ENCODE measurements at regions not wholly inside any gene's neighbourhood (a gene's known extent, or its start where the extent isn't known, plus 50 kb on each side); places are given as distances from the start of the nearest gene placed in this dataset.

DNA sequence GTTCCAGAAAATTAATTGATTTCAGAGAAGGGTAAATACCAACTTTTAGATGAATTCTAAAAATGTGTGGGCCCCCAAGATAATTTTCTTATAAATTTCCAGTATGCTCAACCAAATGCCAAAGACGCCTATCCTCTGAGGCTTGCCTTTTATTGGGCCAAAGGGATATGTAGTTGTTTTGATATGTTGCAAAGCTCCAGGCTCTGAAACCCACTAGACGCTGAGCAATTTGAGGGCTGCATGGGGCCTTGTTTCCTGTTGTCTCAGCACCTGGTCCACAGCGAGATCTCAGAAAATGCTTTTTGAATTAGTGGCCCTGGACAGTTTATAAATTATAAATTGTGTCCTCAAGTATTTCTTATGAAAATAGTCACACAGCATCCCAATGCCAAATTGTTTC is 397.2 kb downstream of the SAMD5 start:
- DNase-seq (ENCODE audit: low read depth in 3 of 3, low spot score in 1 of 3) = no peak

DNA sequence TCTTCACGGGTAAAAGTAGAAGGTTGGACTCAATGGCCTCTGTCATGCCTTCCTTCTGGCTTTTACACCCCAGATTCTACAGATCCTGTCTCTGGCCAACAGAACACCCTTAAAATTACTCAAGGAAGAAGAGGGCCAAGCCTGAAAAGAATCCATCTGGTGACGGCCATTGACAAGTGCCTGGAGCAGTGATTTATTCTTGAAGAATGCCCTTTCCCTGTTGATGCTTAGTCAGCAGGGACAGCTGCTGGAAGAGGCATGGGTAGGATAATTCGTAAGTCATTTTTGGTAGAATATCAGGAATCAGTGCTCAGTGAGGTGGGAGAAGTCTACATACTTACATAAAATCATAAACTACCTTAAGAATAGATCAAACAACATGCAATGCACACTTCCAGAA is 397.9 kb downstream of the SAMD5 start:
- no peak for DNase-seq (ENCODE audit: low read depth in 3 of 3, low spot score in 1 of 3)

DNA sequence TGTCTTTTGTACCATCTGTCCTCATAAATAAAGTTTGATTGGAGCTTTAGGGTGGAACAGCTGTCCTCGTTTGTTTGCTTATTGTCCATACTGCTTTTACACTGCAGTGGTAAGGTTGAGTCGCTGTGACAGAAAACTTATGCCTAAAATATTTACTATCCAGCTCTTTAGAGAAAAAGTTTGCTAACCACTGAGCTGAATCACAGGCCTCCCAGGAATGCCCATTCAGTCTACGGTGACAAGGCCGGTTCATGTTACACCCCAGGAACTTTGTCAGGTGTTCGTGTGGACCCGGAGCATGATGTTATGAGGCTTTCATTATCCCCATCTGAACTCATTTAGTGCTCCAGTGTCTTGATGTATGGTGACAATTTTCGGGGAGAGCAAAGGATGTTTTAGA is 401.1 kb downstream of the SAMD5 start:
- DNase-seq (ENCODE audit: low read depth in 3 of 3, low spot score in 1 of 3) = no peak

DNA sequence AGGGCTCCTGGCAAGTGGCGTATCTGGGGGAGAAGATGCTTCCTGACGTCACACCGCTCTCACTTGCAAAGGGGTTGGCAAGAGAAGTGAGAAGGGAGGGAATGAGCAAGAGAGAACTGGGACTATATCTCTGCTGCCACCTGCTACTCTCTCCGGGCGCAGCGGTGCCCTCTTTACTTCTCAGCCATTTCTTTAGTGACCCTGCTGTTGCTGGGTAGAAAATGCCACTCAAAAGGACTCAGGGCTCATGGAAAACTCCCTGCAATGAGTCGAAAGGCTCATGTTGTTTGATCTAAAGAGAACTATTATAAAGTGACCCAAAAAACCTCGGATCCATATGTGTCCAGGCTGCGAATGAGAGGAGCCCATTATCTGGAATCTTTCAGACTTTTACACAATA is 401.8 kb downstream of the SAMD5 start:
- no peak for DNase-seq (ENCODE audit: low read depth in 3 of 3, low spot score in 1 of 3)

DNA sequence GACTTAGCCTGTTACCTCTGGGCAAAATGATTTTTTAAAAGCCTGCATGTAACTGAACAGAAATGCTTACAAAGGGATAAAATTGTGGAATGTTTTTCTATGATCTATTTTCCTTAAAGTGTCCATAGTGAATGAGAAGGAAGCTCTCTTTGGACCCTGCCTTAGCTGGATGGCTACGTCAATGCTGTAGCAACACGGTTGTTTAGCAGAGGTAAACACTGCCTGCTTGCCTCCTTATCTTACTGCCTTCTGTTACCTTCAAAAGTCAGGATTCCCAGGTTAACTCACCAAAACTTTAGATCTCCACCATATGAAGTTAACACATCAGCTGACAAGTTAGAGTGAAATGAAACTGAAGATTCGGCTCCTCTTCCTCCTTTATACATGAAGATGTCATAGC is 402.6 kb downstream of the SAMD5 start:
- no peak for DNase-seq (ENCODE audit: low read depth in 3 of 3, low spot score in 1 of 3)

DNA sequence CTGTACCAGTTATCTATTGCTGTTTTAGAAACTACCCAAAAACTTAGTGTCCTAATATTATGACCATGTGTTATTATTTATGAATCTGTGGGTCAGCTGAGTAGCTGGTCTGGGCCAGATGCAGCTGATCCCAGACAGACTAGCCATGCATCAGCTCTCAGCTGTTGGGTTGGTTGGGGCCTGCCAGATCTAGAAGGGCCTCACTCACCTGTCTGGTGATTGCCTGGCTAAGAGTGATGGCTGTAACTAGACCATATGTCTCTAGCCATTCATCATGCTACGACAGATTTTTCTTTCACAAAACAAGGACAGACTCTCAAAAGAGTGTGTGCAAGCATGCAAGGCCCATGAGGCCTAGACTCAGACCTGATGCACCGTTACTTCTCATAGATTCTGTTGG is 403.2 kb downstream of the SAMD5 start:
- DNase-seq (ENCODE audit: low read depth in 3 of 3, low spot score in 1 of 3) = no peak

DNA sequence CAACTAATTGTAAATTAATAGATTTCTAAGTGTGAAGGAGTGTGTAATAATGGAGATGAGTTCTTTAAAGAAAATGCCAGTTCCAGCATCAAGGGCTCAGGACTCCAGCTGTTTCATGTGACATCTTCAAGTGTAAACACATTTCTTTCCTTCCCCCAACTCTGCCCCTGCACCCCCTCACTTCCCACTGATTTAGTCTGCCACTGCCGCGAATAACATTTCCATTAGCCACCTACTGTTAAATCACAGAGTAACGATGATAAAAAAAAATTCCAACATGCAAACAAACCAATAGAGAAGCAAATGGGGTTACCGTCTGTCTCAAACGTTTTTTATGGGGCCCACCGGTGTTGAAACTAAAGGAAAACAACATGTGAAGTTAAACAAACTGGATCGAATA is 414.3 kb downstream of the SAMD5 start:
- no peak for DNase-seq (ENCODE audit: low read depth in 3 of 3, low spot score in 1 of 3)

DNA sequence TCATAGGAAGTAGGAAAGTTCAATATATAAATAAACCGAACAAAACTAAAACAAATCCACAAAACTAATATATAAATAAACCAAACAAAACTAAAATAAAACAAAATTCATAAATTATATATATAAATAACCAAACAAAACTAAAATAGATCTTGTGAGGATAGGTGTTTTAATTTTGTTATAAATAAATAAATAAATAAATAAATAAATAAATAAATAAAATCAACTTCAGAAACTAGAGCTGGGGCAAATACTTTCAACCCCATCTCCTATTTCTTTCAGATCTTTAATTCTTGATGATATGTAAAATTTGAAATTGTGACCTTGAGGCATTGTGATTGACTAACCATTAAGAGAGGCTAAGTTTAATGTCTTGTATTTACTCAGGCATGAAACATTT is 416.1 kb downstream of the SAMD5 start:
- DNase-seq (ENCODE audit: low read depth in 3 of 3, low spot score in 1 of 3) = no peak

DNA sequence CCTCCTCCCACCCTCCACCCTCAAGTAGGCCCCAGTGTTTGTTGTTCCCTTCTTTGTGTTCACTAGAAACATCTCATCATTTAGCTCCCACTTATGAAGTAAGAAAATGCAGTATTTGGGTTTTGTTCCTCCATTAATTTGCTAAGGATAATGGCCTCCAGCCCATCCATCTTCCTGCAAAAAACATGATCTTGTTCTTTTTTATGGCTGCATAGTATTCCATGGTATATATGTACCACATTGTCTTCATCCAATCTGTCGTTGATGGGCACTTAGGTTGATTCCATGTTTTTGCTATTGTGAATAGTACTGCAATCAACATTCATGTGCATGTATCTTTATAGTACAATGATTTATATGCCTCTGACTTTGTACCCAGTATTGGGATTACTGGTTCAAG is 416.8 kb upstream of the SASH1 start:
- DNase-seq (ENCODE audit: low read depth in 3 of 3, low spot score in 1 of 3) = no peak

DNA sequence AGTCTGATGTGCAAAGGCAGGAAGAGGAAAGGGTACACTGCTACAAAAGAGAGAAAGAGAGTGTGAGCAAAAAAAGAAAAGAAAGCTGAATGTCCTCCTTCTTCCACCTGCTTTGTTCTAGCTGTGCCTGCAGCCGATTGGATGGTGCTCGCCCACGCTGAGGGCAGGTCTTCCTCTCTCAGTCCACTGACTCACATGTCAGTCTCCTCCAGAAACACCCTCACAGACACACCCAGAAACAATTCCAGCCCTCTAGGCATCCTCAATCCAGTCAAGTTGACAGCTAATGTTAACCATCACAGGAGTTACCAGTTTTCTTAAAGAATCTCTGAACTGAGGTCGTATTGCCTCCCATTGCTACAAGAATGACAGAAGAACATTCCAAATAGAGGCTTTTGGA is 411.9 kb upstream of the SASH1 start:
- DNase-seq (ENCODE audit: low read depth in 3 of 3, low spot score in 1 of 3) = no peak

DNA sequence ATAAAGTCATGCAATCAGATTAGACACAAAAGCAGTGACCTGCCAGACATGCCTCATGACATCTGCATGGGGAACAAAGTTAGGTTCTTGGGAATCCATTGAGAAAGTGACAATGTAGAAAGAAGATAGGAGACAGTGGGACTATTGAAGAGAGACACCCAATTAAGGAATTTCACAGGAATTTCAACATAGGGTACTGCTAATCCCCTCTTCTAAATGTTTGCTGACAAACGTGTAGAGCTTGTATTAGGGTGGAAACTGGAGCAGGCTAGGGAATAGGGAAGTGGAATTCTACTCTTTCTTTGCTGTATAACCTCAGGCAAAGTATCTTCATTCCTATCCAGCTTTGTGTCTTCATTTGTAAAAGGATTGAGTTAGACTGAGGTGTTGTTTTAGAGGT is 409.4 kb upstream of the SASH1 start:
- no peak for DNase-seq (ENCODE audit: low read depth in 3 of 3, low spot score in 1 of 3)

DNA sequence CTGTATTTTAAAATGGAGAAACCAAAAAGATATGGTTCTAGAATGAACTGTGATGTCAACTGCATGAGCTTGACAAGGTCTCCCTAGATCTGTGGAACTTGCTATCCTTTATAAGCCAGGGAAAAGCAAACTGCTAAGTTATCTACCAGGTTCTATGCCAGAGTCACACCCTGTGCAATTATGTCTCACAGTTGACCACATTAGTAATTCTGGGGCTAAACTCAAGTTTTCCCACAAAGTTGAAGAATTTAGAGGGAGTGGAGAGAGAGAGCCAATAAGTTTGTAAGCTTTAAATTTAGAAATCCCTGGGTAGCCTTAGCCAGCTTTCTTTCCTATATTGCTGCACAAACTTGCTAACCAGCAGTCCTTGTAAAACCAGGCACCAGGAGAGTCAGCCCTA is 407.0 kb upstream of the SASH1 start:
- no peak for DNase-seq (ENCODE audit: low read depth in 3 of 3, low spot score in 1 of 3)

DNA sequence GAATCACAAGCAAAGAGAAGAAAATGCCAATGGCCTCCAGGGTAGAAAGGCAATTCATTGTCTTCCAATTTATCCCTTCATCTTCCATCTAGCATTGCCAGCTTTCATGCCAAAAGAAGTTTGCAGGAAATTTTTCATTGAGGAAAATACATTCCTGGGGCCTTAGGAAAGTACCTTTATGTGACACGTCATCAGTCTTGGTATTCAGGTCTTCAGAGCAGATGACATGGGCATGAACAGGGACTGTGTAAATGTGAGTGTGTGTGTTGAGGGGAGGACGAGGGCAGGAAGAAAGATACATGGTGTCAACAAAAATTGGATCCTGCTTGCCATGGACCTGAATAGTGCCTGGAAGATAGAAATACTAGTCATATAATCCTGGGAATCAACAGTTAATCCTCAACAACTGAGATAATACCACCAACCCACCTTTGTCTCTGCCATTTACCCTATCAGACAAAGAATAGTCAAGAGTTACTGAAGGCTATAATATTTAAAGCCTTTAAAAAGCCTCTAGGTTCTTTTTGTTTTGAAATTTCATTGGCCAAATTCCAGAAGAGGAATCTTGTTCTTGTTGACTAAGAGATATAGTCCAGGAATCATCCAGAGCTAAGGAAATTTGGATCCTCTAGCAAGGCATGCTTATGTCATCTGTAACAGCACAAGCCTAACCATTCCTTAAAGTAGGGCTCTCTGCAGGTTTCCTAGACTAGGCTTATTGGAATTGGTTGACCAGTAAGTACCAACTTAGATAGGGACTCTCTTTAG is 405.8 kb upstream of the SASH1 start:
- DNase-seq (ENCODE audit: low read depth in 3 of 3, low spot score in 1 of 3) = no peak

DNA sequence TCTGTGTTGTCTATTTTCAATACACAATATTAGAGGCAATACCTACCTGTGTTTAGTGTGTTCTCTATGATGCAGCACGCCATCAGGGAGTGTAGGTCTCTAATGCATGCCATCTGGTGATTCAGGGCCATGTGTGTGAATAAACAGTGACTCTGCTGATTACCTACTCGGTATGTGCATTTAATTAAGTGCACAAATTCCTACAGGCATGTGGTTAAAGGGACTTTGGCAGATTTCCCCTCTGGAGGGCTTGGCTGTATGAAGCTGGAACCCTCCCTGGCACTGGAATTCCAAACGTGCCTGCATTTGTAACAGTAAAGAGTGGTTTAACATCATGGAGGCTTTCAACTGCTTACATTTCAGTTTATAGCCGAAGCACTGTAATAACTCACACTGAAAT is 401.5 kb upstream of the SASH1 start:
- no peak for DNase-seq (ENCODE audit: low read depth in 3 of 3, low spot score in 1 of 3)

DNA sequence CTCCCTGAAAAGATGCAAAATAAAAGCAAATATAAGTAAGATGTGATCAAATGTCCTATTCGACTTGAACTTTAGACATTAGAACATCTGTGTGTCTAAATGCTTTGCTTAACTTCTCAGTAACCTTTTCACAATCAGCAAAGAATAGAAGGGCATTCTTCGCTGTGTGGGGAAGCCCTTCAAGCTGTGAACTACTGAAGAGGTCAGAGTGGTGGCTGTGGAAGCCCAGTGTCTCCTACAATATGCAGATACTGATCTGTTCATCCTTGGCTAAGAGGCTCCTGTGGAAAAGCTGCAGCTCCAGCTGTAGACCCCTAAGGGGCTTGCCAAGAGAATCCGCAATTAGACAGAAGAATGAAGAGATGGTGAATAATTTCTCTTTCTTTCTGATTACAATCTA is 400.3 kb upstream of the SASH1 start:
- no peak for DNase-seq (ENCODE audit: low read depth in 3 of 3, low spot score in 1 of 3)

DNA sequence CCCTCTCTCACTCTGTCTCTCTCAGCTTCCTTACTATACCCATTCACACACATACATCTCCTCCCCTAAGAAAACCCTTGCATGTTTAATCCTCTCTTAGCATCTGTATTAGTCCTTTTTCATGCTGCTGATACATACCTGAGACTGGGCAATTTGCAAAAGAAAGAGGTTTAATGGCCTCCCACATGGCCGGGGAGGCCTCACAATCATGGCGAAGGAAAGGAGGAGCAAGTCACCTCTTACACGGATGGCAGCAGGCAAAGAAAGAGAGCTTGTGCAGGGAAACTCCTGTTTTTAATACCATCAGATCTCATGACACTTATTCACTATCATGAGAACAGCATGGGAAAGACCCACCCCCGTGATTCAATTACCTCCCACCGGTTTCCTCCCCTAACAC is 398.5 kb upstream of the SASH1 start:
- DNase-seq (ENCODE audit: low read depth in 3 of 3, low spot score in 1 of 3) = no peak

DNA sequence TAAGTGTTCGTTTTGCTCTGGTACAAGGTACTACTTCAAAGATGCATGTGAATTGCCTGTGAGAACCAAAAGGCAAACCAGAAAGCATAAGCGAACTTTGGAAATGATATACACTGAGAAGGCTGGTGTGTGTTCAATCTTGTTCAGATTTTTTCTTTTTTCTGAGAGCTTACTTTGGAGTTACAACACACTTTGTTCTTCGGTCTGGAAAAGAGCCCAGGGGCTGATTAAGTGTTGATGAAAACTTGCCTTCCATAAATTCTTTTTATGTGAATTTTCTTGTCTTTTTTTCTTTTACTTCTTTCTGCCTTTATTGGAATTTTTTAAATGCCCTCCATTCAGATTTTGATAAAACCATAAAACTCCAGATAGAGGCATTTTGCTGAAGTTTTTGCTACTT is 395.1 kb upstream of the SASH1 start:
- DNase-seq (ENCODE audit: low read depth in 3 of 3, low spot score in 1 of 3) = no peak

DNA sequence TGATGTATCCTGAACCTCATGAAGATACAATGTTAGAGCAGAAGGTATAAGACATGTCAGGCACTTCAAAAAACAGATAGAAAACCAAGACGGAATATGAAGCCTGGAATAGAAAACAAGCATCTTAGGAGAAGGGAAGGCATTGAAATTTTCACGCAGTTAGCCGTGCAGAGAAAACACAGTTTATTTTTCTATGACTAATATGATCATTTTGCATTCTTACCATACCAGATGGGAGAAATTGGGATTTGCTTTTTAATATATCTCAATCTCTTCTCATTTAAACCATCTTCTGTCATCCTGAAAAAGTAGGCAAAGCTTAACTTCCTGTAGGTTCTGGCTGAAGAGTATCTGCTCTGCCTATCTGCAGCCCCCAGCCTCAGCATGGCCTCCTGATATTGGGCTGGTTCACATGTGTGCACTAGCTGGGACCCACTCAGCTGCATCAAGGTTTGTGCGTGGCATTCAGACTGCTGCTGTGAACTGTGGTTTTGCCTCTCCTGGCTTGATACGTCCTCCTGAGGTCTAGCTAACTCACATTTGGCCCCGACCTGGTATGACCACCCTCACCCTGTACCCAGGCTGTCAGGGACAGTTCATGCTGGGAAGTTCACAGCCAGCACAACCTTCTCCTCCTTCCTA is 392.5 kb upstream of the SASH1 start:
- no peak for DNase-seq (ENCODE audit: low read depth in 3 of 3, low spot score in 1 of 3)

DNA sequence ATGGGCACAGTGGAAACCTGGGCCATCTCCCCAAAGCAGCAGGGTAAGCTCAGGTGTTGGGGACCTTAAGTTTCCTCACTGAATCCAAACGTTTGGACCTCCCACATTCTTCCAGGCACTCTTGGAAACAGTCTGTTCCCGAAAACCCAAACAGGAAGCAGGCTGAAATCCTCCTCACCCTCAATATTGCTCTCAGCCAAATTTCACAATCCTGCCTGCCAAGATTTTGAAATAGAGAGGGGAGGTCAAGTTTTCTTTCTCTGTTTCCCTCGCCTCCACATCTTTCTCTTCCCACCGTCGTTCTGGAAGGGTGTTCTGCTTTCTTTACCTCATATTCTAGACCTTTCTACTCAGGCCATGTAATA is 392.0 kb upstream of the SASH1 start:
- DNase-seq (ENCODE audit: low read depth in 3 of 3, low spot score in 1 of 3) = no peak

DNA sequence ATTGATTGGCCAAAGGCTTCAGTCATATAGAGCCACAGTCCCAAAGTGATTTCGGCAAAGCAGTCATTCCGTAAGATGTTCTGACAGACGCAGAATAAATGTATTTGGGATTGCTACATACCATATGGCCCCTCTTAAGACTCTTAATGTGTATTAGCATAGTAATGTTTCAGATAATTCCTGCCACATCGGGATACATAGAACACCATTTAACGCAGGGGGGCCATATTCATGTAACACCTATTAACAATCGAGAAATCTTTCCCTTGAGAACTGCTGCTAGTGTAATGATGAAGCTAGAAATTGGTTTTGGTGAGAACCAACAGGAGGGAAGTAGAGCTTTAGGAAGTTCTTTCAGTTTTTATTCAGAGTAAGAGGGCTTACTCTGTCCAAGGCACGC is 390.9 kb upstream of the SASH1 start:
- DNase-seq (ENCODE audit: low read depth in 3 of 3, low spot score in 1 of 3) = no peak

DNA sequence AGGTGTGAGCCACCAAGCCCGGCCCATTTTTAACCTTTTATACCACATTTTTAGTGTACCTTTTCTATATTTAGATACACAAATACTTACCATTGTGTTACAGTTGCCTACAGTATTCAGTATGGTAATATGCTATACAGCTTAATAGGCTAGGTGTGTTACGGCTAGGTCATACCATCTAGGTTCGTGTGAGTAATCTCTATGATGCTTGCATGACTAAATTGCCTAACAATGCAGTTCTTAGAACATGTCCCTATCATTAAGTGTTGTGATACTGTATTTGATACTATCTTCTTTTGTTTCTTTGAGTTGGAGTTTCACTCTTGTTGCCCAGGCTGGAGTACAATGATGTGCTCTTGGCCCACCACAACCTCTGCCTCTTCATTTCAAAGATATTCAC is 387.7 kb upstream of the SASH1 start:
- DNase-seq (ENCODE audit: low read depth in 3 of 3, low spot score in 1 of 3) = no peak

DNA sequence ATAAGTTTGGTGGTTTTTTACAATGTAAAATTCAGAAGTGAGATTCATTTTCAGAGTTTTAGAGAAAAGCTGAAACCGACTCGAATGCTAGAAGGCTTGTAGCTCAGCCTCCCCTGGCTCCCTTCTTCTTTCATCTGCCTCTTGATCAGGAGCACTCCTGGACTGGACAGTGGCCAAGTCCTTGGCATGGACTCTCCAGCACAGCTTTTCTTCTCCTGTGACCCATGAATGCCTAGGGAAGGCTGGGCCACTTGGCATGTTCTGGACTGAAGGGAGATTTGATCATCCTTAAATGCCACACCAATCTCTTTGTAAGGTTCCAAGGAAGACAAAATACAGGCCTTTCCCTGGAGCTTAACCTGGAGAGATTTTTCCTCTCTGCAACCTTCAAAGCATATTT is 384.0 kb upstream of the SASH1 start:
- no peak for DNase-seq (ENCODE audit: low read depth in 3 of 3, low spot score in 1 of 3)

DNA sequence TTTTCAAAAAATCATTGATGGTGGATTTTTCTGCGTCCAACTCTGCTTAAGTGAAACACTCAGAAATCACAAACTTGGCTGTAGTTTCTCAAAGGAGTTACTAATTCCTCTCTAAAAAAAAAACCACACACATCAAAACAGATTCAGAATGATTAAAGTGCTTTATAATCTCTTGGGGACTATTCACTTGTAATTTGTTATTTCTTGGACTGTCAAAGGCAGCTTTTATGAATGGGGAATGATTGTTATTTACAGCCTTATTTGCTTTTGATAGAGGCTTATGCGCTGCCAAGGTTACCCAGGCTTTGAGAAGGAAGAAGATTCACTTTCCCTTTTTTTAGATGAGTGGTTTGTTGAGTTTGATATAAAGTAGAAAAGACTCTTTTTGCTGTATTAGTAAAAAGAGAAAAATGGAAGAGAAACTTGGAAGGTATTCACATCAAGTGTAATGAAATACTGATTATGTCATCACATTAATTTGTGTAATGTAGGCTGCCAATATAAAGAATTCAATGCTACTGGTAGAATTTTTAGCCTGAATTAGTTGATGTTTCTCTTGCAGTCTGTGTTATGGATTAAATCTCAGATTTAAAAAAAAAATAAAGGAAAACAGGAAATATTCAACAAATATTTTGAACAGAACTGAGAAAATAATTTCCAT is 381.0 kb upstream of the SASH1 start:
- DNase-seq (ENCODE audit: low read depth in 3 of 3, low spot score in 1 of 3) = no peak
